HAP-1 (cell line): ENCODE measurements at regions not wholly inside any gene's neighbourhood (a gene's known extent, or its start where the extent isn't known, plus 50 kb on each side); places are given as distances from the start of the nearest gene placed in this dataset.

ENCODE experiments used
- DNase-seq, 2 experiments: peaks; one replicate each; pipeline ENCODE4 v3.0.0-alpha.2; 2016 to 2020; ENCODE audit warnings: low spot score in 2 of 2
- H3K27me3 ChIP-seq: fragments of 250-450 bp; sonication (Bioruptor Pico); 2 replicates; pipeline ENCODE4 v1.5.1; 2020; ENCODE audit warnings: low read depth, mild to moderate bottlenecking, moderate library complexity
- H3K36me3 ChIP-seq: fragments of 250-450 bp; sonication (Bioruptor Pico); replicated peaks from 2 replicates; pipeline ENCODE4 v1.5.1; 2020; ENCODE audit warnings: mild to moderate bottlenecking
- H3K4me1 ChIP-seq: fragments of 250-450 bp; sonication (Bioruptor Pico); 2 replicates; pipeline ENCODE4 v1.5.1; 2020; ENCODE audit warnings: mild to moderate bottlenecking
- H3K4me3 ChIP-seq: fragments of 250-450 bp; sonication (Bioruptor Pico); 2 replicates; pipeline ENCODE4 v1.5.1; 2020; ENCODE audit warnings: mild to moderate bottlenecking, moderate library complexity
- H3K9me3 ChIP-seq: fragments of 250-450 bp; sonication (Bioruptor Pico); 2 replicates; pipeline ENCODE4 v1.5.1; 2020; ENCODE audit warnings: mild to moderate bottlenecking, moderate library complexity
- in situ Hi-C: fragments of 300-500 bp; cut with MboI; formaldehyde crosslinking; loops from 3 replicates; pipeline ENCODE4 v1.14.3; 2020; ENCODE audit warnings: low sequenced_read_pairs, inconsistent platforms, mixed read lengths

DNA sequence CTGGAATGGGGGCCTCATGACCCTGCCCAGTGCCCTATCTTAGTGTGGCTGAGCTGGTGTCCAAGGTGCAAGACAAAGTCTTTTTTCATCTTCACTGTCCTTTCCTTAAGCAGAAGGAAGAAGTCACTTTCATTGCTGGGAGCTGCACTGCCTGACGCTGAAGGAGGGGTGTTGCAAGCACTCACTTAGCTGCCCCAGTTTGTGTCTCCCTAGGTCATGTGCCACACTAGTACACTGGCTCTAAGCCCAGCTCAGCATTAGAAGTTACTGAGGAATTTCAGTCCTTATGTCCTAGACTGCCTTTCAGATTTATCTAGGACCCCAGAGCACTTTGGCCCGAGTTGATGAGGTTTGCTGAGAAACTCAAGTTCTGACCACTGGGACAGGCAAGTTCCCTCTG lies 952.0 kb upstream of the USP15 start:
- no peak for DNase-seq
- Histone ChIP-seq H3K4me3 (no peak overlapping the region), H3K36me3 (no peaks in the 10 kb centered on the region), H3K27me3 (no peaks in the 10 kb centered on the region), H3K4me1 (no peaks in the 10 kb centered on the region), H3K9me3 (no peaks in the 10 kb centered on the region)
- in situ Hi-C loops: no loop called here

DNA sequence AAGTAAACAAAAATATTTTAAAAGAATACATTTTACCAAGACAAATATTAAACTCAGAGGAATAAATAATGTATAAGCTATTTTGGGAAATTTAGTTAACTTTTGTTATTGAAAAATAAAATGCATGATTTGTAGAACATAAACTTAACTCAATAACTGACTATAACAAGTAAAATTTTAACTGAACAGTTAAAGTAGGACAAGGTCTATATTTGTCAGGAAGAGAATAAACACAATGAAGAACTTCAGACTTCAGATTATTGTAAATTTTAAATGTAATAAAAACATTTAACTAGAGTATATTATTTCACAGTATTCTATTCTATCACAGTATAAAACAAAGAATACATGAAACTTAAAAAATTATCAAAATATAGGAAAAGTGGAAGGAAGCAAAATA lies 948.8 kb upstream of the USP15 start:
- Histone ChIP-seq H3K4me1 (no peaks in the 10 kb centered on the region), H3K9me3 (no peaks in the 10 kb centered on the region), H3K27me3 (no peaks in the 10 kb centered on the region), H3K4me3 (no peak overlapping the region), H3K36me3 (no peaks in the 10 kb centered on the region)
- no peak for DNase-seq
- in situ Hi-C loops: no loop called here

DNA sequence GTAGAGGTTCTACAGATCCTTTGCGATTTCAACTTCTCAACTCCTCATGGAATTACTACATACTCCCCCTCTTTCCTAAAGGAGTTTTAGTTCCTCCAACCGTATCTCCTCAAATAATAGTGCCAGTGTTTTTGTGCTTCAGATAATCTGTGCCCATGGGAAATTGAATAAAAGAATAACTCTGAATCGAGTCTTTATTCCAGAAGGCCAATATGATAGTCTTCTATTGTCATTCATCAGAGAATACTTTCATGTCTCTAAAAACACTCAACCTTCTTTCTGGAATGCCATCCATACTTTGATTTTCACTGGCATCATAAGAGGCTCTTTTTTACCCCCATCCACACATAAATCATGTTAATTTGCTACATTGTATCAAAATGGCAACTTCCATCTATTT lies 911.3 kb upstream of the USP15 start:
- DNase-seq: no peak
- in situ Hi-C loops: no loop called here
- no peaks in the 10 kb centered on the region for H3K9me3 ChIP-seq

DNA sequence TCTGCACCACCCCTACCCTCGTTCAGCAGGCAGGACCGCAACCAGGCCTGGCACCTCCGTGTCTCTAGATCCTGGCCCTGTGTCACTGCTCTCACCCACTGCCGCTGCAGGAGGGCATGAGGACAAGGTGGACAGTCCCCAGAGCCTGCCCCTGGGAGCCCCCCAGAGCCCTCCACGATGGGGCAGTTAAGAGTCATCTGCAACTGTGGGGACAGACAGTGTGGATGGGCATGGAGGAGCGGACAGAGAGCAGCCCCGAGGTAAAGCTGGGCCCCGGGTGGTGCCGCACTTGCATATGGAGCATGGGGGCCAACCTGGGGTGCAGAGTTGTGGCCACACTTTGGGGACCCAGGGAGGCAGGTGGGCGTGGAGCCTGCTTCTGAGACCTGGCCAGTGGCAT lies 905.1 kb upstream of the USP15 start:
- DNase-seq: no peak

More for the DNA sequence above, 911.3 kb upstream of the USP15 start:
- no peaks in the 10 kb centered on the region for H3K4me1 ChIP-seq
- no peaks in the 10 kb centered on the region for H3K36me3 ChIP-seq
- no peaks in the 10 kb centered on the region for H3K27me3 ChIP-seq
- no peak overlapping the region for H3K4me3 ChIP-seq

DNA sequence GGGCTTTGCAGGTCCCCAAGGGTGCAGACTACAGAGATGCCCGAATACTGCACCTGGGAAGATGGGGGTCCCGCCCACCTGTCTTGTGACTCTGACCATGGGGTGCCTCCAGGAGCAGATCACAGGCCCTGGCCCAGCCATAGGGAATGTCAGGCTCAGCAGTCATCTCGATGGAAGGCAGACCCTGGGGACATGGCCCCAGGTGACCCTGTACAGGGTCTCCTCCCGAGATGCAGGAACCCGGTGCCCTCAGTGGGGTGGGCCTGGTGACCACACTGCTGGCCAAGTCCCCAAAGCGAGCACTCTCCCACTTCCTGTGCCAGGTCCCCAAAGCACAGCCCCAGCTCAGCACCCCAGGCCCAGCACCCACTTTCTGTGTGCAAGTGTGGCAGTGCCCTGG lies 903.7 kb upstream of the USP15 start:
- Histone ChIP-seq H3K4me3 (no peak overlapping the region), H3K9me3 (no peaks in the 10 kb centered on the region), H3K36me3 (no peaks in the 10 kb centered on the region), H3K27me3 (no peaks in the 10 kb centered on the region), H3K4me1 (no peaks in the 10 kb centered on the region)
- in situ Hi-C loops: no loop called here
- DNase-seq: no peak

More for the DNA sequence above, 905.1 kb upstream of the USP15 start:
- H3K4me1 ChIP-seq: no peaks in the 10 kb centered on the region
- in situ Hi-C loops: no loop called here
- H3K9me3 ChIP-seq: no peaks in the 10 kb centered on the region
- H3K4me3 ChIP-seq: no peak overlapping the region
- no peaks in the 10 kb centered on the region for H3K27me3 ChIP-seq
- no peaks in the 10 kb centered on the region for H3K36me3 ChIP-seq

DNA sequence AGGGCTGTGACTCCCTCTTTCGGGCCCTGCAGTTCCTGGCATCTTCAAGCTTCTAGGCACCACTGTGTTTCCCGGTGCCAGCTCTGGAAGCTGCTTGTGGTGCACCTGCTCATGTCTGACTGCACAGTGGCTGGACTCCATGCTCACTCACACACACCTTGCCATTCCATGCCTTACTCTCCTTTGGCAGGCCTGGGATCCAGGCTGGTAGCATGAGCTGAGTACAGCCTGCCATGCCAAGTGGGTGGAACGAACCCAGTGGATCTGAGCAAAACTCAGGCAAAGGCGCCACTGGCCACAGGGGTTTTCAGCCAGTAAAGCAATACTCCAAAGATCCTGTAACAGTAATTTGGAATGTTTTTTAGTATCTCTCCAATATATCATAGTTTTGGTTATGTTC lies 902.7 kb upstream of the USP15 start:
- Histone ChIP-seq H3K36me3 (no peaks in the 10 kb centered on the region), H3K4me3 (no peak overlapping the region), H3K9me3 (no peaks in the 10 kb centered on the region), H3K4me1 (no peaks in the 10 kb centered on the region), H3K27me3 (no peaks in the 10 kb centered on the region)
- in situ Hi-C loops: no loop called here
- no peak for DNase-seq

DNA sequence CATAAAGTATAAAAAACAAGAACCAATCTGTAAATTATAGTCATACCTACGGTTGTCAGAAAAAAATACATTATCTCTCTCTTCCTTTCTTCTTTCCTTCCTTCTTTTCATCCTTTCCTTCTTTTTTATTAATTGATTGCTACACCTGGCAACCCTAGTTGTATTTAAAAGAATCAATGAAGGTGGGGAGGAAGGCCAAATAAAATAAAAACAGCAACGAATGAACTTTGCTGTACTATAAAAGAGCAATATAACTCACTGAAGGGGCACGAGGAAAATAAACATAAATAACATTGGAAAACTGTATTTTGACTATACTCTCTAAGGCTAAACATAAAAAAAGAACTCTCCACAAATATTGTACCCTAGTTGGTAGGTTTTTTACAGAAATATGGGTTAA lies 898.2 kb upstream of the USP15 start:
- in situ Hi-C loops: no loop called here

DNA sequence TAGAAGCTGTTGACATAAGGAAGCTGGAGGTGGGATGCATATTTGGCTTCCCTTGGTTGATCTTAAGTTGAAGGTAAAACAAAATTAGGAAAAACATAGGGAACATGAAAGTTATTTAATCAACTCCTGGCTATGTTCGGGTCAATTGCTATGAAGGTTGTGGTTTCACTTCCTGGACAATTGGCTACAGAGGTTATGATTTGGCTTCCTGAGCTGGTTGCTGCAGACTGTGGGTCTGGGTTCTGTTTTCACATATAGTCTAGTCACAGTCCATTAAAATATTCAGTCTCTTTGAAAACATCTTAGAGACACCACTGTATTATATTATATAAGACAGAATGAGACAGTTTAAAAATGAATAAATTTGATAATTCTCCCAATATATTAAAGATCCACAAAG lies 895.2 kb upstream of the USP15 start:
- Histone ChIP-seq H3K9me3 (no peaks in the 10 kb centered on the region), H3K27me3 (no peaks in the 10 kb centered on the region), H3K4me1 (no peaks in the 10 kb centered on the region), H3K36me3 (no peaks in the 10 kb centered on the region), H3K4me3 (no peak overlapping the region)
- in situ Hi-C loops: no loop called here
- DNase-seq: no peak

More for the DNA sequence above, 898.2 kb upstream of the USP15 start:
- Histone ChIP-seq H3K27me3 (no peaks in the 10 kb centered on the region), H3K4me3 (no peak overlapping the region), H3K4me1 (no peaks in the 10 kb centered on the region), H3K9me3 (no peaks in the 10 kb centered on the region), H3K36me3 (no peaks in the 10 kb centered on the region)
- no peak for DNase-seq

DNA sequence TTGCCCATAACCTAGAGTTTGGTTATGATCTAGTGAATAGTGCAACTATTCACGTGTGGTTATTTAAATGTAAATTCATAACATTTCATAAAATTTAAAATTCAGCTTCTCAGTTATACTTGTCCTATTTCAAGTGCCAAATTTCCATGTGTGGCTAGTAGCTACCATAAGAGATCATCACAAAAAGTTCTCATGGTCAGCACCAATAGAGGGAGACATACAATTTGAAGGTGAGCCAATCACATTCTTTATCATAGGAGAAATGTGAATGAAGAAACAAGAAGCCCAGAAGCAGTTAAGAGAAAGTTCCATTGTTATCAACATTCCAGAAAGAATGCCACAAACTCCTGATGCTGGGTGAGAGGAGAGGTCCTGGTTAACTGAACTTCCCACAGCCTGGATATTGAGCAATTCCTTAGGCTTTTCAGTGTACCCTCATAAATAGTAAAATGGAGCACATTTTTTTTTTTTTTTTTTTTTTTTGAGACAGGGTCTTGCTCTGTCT lies 892.9 kb upstream of the USP15 start:
- in situ Hi-C loops: no loop called here
- H3K36me3 ChIP-seq: no peaks in the 10 kb centered on the region
- H3K4me1 ChIP-seq: no peaks in the 10 kb centered on the region
- no peak for DNase-seq
- H3K9me3 ChIP-seq: no peaks in the 10 kb centered on the region
- H3K4me3 ChIP-seq: no peak overlapping the region
- H3K27me3 ChIP-seq: no peaks in the 10 kb centered on the region

DNA sequence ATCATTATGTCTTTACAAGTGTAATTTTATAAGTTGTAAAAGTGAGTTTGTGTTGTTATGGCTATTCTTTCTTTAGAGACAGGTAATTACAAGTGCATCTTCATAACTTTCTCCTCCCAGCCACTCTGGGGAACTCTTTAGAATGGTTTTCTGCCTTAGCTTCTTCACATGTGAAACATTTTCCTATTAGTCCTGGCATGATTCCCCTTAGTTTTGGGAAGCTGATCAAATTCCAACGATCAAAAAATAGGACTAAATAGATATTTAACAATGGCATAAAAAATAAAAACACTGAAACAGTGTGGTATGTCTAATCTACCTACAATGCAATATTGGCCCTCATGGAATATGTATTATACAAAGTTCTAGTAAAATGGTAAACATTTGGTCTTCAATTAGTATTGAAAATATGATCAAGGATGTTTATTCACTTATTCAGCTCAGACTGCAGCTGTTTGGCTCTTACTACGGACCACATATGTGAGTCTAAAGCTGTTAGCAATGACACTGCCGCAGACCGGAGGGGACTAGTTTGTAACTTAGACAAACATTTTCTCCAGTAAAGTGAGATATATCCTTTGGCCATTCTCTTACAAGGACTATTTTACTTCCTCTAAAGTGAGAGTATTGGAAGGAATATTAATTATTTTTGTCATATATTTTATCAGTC lies 890.8 kb upstream of the USP15 start:
- Histone ChIP-seq H3K27me3 (no peaks in the 10 kb centered on the region), H3K4me1 (no peaks in the 10 kb centered on the region), H3K4me3 (no peak overlapping the region), H3K36me3 (no peaks in the 10 kb centered on the region), H3K9me3 (no peaks in the 10 kb centered on the region)
- DNase-seq: no peak
- in situ Hi-C loops: no loop called here

DNA sequence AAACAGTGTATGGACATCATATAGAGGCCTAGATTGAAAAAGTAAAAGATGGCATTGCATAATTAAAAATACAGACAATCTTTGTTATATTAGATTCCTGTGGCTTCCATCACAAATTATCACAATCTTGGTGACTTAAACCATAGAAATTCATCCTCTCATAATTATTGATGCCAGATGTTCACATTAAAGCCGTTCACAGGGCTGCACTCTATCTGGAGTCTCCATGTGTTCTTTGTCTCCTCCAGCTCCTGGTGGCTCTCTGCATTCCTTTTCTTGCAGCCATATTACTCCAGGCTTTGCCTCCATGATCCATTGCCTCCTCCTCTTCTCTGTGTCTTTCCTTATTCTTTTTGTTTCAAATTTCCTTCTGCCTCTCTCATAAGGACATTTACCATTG lies 875.7 kb upstream of the USP15 start:
- Histone ChIP-seq H3K4me3 (no peak overlapping the region), H3K27me3 (no peaks in the 10 kb centered on the region), H3K9me3 (no peaks in the 10 kb centered on the region), H3K36me3 (no peaks in the 10 kb centered on the region), H3K4me1 (no peaks in the 10 kb centered on the region)
- in situ Hi-C loops: no loop called here
- no peak for DNase-seq

DNA sequence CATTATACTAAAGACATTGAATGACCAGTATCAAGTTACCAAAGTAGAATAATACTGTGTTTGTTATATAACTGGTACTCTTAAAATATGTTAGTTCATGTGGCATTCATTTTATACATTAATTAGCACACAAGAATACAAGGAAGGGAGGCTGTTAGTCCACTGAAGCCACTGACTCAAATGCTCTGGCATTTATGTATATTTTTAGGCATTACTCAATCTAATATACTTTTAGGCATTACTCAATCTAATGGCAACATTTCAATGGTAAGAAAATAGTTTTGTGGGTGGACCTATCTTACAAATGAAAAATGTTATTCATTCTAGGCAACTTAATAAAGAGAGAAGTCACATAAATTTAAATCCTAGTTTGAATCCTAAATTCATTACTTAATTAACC lies 874.4 kb upstream of the USP15 start:
- no peaks in the 10 kb centered on the region for H3K4me1 ChIP-seq
- H3K27me3 ChIP-seq: no peaks in the 10 kb centered on the region
- H3K4me3 ChIP-seq: no peak overlapping the region
- H3K9me3 ChIP-seq: no peaks in the 10 kb centered on the region
- in situ Hi-C loops: no loop called here
- H3K36me3 ChIP-seq: no peaks in the 10 kb centered on the region
- no peak for DNase-seq

DNA sequence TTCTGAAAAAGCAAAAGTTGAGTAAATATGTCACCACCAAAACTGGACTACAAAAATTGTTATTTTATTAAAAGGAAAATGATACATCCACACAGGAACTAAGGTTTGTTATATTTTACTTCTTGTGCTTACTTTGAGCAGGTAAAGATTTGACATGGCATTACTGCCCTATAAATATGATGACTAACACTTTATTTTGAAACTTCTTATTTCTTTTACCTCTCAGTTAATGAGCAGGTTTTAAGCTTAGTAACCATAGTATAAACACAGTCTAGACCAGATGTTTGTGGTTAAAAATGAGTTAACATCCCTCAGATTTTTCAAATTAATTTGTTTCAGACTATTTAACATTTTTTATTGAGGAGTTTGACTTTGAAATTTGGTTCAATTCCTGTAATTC lies 862.5 kb upstream of the USP15 start:
- DNase-seq: no peak
- H3K36me3 ChIP-seq: no peaks in the 10 kb centered on the region
- H3K9me3 ChIP-seq: no peaks in the 10 kb centered on the region
- H3K4me1 ChIP-seq: no peaks in the 10 kb centered on the region
- in situ Hi-C loops: no loop called here
- H3K27me3 ChIP-seq: no peaks in the 10 kb centered on the region
- no peak overlapping the region for H3K4me3 ChIP-seq

DNA sequence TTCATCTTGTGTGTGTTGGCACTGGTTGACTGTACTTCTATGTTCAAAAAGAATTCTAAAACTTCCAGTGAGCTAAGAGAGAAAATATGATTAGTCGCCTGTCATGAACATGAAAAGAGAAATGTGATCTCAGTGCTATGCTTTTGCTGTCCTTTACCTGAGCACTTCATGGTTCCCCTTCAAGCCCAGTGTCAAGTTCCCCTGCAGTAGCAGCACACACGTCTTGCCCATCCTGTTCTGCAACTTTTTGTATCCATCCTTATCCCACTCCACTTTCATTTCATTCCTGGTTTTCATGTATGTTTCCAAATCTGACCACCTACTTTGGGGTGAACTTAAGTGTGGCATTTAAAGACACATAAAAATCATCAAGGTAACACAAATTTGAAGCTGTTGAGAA lies 848.0 kb upstream of the USP15 start:
- no peaks in the 10 kb centered on the region for H3K4me1 ChIP-seq
- DNase-seq: no peak
- no peaks in the 10 kb centered on the region for H3K9me3 ChIP-seq
- no peak overlapping the region for H3K4me3 ChIP-seq
- H3K36me3 ChIP-seq: no peaks in the 10 kb centered on the region
- in situ Hi-C loops: no loop called here
- H3K27me3 ChIP-seq: no peaks in the 10 kb centered on the region

DNA sequence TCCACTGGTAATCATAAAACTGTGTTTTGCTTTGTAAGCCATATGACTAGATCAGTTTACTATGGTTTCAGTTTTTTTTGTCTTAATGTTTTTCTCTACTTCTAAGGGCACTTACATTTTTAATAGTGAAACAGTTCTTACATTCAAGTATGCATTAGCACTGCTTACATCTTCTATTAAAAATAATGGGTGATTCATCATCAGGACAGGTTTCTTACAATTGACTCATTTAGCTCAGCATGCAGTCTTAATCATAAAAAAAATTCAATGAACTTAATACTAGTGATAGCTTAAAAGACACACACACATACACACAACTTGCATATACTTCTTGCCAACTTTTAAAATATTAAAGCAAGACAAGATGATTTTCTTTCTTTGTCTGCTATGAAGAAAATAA lies 845.7 kb upstream of the USP15 start:
- Histone ChIP-seq H3K9me3 (no peaks in the 10 kb centered on the region), H3K27me3 (no peaks in the 10 kb centered on the region), H3K36me3 (no peaks in the 10 kb centered on the region), H3K4me1 (no peaks in the 10 kb centered on the region), H3K4me3 (no peak overlapping the region)
- in situ Hi-C loops: no loop called here
- DNase-seq: no peak
